ENCODE measurements at regions not wholly inside any gene's neighbourhood (a gene's known extent, or its start where the extent isn't known, plus 50 kb on each side); places are given as distances from the start of the nearest gene placed in this dataset.

DNA sequence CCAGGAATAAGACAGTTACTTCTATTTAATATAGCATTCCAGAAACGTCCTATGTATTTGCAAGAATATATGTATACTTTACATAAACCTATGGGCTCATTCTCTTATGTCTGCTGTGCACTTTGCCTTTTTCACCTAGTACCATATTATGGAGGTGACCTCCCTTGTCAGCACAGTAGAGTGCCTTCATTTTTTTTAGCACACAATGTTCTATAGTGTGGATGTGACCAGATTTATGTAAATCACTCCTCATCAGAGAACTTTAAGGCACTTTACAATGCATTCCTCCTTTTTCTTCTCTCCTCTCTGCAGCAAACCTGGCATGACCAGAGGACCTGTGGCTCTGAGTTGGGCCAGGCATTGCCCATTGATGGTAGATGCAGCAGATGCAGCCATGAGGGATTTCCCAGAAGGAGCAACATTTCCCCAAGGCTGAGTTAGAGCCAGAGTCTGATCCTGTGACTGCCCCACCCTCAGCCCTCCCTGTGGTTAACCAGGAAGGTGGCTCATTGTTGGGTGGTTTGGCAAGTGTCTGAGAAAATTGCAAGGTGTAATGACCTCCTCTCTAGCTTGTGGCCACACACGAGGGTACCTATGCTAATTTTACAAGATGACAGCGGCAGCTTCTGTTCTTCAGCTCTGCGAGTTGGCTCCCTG, 76.5 kb upstream of the DLX2 start:
- TF ChIP-seq, protein P1, sequence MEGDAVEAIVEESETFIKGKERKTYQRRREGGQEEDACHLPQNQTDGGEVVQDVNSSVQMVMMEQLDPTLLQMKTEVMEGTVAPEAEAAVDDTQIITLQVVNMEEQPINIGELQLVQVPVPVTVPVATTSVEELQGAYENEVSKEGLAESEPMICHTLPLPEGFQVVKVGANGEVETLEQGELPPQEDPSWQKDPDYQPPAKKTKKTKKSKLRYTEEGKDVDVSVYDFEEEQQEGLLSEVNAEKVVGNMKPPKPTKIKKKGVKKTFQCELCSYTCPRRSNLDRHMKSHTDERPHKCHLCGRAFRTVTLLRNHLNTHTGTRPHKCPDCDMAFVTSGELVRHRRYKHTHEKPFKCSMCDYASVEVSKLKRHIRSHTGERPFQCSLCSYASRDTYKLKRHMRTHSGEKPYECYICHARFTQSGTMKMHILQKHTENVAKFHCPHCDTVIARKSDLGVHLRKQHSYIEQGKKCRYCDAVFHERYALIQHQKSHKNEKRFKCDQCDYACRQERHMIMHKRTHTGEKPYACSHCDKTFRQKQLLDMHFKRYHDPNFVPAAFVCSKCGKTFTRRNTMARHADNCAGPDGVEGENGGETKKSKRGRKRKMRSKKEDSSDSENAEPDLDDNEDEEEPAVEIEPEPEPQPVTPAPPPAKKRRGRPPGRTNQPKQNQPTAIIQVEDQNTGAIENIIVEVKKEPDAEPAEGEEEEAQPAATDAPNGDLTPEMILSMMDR (IDR thresholded peaks at IDR 0.05; ENCODE audit: low read depth, low read length), result no peak
- TF ChIP-seq EZH2phosphoT487 (IDR thresholded peaks at IDR 0.05; ENCODE audit: low read depth), result no peak

Measured in OCI-LY3 (cell line).